AML-193 (cell line): ENCODE measurements at regions not wholly inside any gene's neighbourhood (a gene's known extent, or its start where the extent isn't known, plus 50 kb on each side); places are given as distances from the start of the nearest gene placed in this dataset.

Experiments used
- DNase-seq, 2 experiments: peaks; one replicate each; lab custom pipeline; 2025; lab: John Stamatoyannopoulos, UW

DNA sequence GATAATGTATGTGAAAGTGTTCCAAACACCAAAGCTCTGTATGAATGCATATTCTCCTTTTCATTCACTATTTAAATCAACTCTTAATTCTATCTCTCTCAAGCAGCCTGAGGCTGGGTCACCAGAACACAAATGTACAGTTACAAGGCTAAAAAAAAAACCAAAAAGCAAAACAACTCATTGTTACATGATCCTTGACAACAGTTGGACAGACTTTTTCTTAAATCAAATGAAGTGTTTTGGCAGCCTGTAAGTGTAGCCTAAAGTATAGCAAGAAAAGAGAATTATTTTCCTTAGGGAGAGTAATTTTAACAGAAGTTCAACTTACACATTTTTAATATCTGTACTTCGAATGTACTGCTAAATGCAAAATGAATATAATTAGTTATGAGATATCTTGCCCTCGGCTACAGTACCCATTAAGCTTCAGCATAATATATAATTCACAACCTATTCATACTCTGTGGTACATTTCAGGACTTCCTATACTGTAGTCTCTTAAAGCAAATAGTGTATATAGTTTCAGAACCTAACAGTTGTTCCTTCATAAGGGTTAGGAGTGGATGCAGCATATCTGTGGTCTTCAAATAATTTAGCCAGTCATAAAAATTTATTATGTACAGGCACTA is 214.0 kb upstream of the BTG1 start:
- DNase-seq, result no peak

DNA sequence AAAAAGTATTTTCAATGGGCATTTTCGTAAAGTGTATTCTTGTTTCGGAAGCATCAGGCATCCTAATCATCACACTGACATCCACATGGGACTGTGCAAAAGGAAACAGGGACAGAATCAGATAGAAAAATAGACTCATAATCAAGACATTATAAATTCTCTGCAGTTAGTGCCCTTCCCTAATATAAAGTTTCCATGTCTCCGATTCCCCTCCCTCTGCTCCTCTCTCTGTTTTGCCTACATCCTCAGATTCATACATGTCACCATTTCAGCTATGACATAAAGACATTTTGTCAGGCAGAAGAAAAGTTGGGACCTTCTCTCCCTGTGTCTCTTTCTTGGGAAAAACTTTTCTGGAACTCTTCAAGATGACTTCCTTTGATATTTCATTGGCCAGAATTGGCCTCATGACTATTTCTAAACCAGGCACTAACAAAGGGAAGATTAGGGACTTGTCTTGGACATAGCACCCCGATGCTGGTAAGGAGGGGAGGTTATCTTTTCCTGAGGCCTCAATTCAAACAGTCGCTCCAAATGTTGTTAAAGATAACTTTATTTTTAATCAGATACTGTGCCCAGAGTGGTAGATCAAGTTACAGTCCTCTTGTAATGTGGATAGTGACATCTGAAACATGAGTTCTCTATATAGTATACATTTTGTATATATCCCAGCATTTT is 212.1 kb upstream of the BTG1 start:
- DNase-seq, result no peak

DNA sequence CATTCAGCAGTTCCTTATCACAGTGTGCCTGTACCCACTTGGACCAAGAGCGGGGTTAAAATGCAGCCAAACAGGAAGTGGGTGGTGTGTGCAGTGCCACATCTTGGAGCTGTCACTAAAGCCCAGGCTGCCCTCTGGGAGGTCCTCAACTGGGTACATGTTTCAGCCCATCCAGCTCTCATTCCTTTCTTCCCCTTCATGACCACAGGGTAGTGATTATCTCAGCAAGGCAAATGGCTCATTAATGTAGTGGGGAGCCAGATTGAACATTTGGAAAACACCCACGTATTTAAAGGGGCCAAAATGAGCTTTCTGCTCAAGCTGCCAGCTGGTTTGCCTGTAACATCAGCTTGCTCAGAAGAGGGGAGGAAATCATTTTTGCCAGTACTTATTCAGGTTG is 210.8 kb upstream of the BTG1 start:
- no peak for DNase-seq

GRCh38 chr12:92349635-92350034 is 204.0 kb upstream of the BTG1 start:
- DNase-seq, result no peak

DNA sequence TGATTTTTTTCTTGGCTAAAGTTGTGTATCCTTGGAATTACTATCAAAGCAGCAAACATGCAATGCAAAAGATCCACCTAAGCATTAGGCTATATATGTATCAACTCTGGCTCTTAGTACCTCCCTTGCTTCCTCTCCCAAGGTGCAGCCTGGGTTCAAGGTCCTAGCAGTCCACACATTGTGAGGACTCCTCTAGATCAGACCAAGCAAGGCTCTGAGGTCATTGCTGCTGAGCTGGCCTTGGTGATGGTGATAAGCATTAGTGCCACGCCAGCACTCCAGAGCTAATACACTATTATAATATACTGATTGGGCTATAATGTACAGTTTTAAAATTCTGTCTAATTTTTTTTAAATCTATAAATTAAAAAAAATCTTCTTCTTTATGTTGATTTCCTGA is 196.9 kb upstream of the BTG1 start:
- DNase-seq, result no peak

- no peak for DNase-seq
These were observed 195.5 kb upstream of the BTG1 start for GRCh38 chr12:92341065-92341668.

DNA sequence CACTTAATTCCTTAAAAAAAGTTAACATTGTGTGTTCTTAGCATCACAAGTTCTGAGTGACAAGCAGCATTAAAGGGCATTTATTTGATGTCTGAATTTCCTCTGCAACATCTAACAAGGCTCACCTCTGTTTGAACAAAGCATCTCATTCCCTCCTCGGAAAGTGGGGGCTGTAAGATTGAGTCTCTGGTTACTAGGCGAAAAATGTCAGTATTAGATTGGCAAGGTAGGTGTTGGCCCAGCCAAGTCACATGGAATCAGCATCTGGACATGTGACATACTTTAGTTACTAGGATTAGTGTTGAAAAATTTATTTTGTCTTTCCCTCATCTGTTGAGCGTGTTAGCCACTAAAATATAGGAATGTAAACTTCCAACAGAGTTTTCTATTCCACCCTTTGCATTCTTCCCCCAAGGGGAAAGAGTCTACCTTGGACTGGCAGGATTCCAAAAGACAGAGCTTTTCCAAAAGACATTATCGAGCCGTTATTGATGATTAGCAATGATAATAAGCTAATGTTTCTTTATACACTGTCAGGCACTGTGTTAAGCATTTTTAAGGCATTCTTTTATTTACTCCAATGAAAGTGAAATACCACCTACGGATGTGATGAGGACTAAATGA is 194.9 kb upstream of the BTG1 start:
- DNase-seq, result no peak

- no peak for DNase-seq
These were observed 194.4 kb upstream of the BTG1 start for GRCh38 chr12:92340003-92340402.

GRCh38 chr12:92339198-92339821 is 193.7 kb upstream of the BTG1 start:
- DNase-seq, result no peak

GRCh38 chr12:92338671-92339070 is 193.0 kb upstream of the BTG1 start:
- no peak for DNase-seq

- DNase-seq, result no peak
These were observed 192.5 kb upstream of the BTG1 start for GRCh38 chr12:92338102-92338501.

GRCh38 chr12:92337128-92337527 is 191.5 kb upstream of the BTG1 start:
- no peak for DNase-seq

- no peak for DNase-seq
These were observed 191.0 kb upstream of the BTG1 start for GRCh38 chr12:92336641-92337040.

DNA sequence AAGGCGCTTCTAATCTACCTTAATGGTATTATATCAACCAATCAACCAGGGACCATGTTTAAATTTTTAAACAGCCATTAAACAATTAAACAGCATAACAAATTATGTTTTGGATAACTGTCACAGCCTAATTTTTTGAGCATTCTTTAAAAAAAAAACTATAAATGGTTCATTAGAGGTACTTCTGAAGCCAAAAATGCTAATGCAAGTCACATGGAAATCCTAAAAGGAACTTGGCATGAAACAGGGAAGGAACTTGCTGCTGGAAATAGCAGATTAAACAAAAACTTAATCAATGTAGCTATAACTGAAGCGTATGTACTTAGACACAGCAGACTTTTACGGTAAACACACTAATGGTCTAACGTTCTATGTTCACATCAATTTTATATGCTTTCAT is 190.2 kb upstream of the BTG1 start:
- no peak for DNase-seq

DNA sequence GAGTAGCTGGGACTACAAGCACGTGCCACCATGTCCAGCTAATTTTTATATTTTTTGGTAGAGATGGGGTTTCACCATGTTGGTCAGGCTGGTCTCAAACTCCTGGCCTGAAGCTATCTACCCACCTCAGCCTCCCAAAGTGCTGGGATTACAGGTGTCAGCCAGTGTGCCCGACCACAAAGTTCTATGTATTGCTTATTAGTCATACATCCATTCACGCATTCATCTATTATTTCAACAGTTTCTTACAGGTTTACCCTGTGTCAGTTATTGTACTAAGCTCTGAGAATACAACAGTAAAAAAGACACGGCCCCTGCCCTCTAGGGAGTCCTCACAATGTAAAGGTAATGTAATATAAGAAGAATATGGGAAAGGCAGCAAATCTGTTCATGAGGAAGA is 188.9 kb upstream of the BTG1 start:
- DNase-seq, result no peak

GRCh38 chr12:92332552-92332951 is 186.9 kb upstream of the BTG1 start:
- no peak for DNase-seq

DNA sequence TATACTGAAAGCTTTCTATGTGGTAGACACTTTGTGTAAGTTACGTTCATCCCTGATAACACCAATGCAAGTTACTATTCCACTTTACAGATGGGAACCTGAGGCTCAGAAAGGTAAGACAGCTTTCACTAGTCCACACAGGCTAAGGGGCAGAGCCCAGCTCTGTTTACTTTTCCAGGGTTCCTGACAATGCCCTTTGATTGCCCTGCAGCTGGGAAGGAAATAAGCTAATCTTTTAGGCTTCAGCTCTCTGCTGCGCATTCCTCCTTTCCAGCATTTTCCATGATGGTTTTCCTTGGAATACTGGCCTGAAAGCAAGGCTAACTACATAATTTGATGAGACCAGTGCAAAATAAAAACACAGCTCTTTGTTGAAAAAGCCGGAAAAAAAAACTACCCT is 185.7 kb upstream of the BTG1 start:
- no peak for DNase-seq

- DNase-seq, result no peak
These were observed 185.0 kb upstream of the BTG1 start for GRCh38 chr12:92330654-92331053.

- DNase-seq, result no peak
These were observed 181.2 kb upstream of the BTG1 start for GRCh38 chr12:92326877-92327276.

DNA sequence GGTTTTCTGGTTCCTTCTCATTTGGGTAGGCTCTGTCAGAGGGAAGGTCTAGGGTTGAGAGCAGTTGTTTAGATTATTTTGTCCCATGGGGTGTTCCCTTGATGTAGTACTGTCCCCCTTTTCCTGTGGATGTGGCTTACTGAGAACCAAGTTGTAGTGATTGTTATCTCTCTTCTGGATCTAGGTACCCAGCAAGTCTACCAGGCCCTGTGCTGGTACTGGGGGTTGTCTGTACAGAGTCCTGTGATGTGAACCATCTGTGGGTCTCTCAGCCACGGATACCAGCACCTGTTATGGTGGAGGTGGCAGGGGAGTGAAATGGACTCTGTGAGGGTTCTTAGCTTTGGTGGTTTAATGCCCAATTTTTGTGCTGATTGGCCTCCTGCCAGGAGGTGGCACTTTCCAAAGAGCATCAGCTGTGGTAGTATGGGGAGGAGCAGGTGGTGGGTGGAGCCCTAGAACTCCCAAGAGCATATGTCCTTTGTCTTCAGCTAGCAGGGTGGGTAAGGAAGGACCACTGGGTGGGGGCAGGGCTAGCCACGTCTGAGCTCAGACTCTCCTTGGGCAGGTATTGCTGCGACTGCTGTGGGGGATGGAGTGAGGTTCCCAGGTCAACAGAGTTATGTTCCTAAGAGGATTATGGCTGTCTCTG is 179.3 kb upstream of the BTG1 start:
- no peak for DNase-seq

GRCh38 chr12:92312463-92312964 is 166.9 kb upstream of the BTG1 start:
- no peak for DNase-seq
